K562 (cell line): ENCODE measurements at regions not wholly inside any gene's neighbourhood (a gene's known extent, or its start where the extent isn't known, plus 50 kb on each side); places are given as distances from the start of the nearest gene placed in this dataset.

Experiments
- ATAC-seq: fragments of 200-7000 bp; cut with Tn5 transposase; 3 replicates; pipeline ENCODE4 v1.9.1; 2020; ENCODE audit warnings: moderate library complexity
- BruUV-seq: library from RNA; stranded (reverse); fragments of 400-500 nt; replicated peaks from 2 replicates; lab custom pipeline; 2021; lab: Mats Ljungman, UMichigan
- CTCF ChIA-PET: fragments of 300-600 bp; formaldehyde crosslinking; extraction: SDS; loops from one replicate; lab custom pipeline; 2021; ENCODE audit warnings: low intra/inter-chr PET ratio; lab: Yijun Ruan, JAX
- POLR2A ChIA-PET: fragments of 300-600, 350-650 bp; sonication (Branson Sonifier 250); formaldehyde crosslinking; extraction: SDS; loops from one replicate; lab custom pipeline; 2021; ENCODE audit warnings: antibody characterized with exemption, inconsistent platforms; lab: Yijun Ruan, JAX
- DNase-seq, 4 experiments: peaks; one replicate each; pipeline versions ENCODE4 v3.0.0 to v3.0.0-alpha.2; 2011 to 2018; ENCODE audit warnings: low spot score in 3 of 4, mixed read lengths in 3 of 4; ENCODE audit errors: extremely low read depth in 1 of 4
- FAIRE-seq: peaks from 2 replicates; lab custom pipeline; 2011; peaks lifted over from hg19 to GRCh38; lab: Jason Lieb, UNC
- H2AFZ ChIP-seq: 2 replicates; pipeline ENCODE4 v1.6.0; 2011; ENCODE audit warnings: low read depth, low read length, control low read depth, inconsistent platforms
- H3K27ac ChIP-seq: fragments of 200-600 bp; 3 replicates; pipeline ENCODE4 v1.8.0; 2011; ENCODE audit warnings: low read depth, mild to moderate bottlenecking, control low read depth, inconsistent platforms, low read length, moderate library complexity, mixed read lengths; ENCODE audit errors: extremely low read depth
- H3K27me3 ChIP-seq, 2 experiments: fragments of 300-600 bp in 1 of 2; 2 replicates in 1 of 2; 3 replicates in 1 of 2; pipeline versions ENCODE4 v1.6.0 to v1.8.0; 2011; ENCODE audit warnings: inconsistent platforms in 2 of 2, low read length in 2 of 2, mild to moderate bottlenecking in 1 of 2, mixed read lengths in 1 of 2, moderate library complexity in 1 of 2; ENCODE audit not compliant: control insufficient read depth in 2 of 2, insufficient read depth in 2 of 2
- H3K36me3 ChIP-seq: fragments of 300-600 bp; 3 replicates; pipeline ENCODE4 v1.8.0; 2011; ENCODE audit warnings: mild to moderate bottlenecking, low read length, inconsistent platforms; ENCODE audit not compliant: control insufficient read depth, insufficient read depth
- H3K4me1 ChIP-seq, 2 experiments: fragments of 200-600 bp in 1 of 2; replicated peaks in 1 of 2; 2 replicates in 1 of 2; 3 replicates in 1 of 2; pipeline versions ENCODE4 v1.5.1 to v1.8.0; 2011; ENCODE audit warnings: inconsistent platforms in 2 of 2, low read length in 2 of 2, mild to moderate bottlenecking in 1 of 2, mixed read lengths in 1 of 2, moderate library complexity in 1 of 2; ENCODE audit not compliant: control insufficient read depth in 2 of 2, insufficient read depth in 2 of 2
- H3K4me2 ChIP-seq: 2 replicates; pipeline ENCODE4 v1.6.1; 2011; ENCODE audit warnings: low read length, control low read depth, inconsistent platforms, mixed read lengths; ENCODE audit not compliant: insufficient read depth
- H3K4me3 ChIP-seq: fragments of 200-600 bp; sonication (generic), shearing (Covaris generic); 2 replicates; pipeline ENCODE4 v1.5.1; 2016; ENCODE audit warnings: control low read depth, inconsistent platforms
- H3K79me2 ChIP-seq: fragments of 200-600 bp; 3 replicates; pipeline ENCODE4 v1.8.0; 2011; ENCODE audit warnings: low read length, inconsistent platforms; ENCODE audit not compliant: control insufficient read depth, insufficient read depth
- H3K9ac ChIP-seq, 2 experiments: 2 replicates each; pipeline versions ENCODE4 v1.6.0 to v1.6.1; 2011; ENCODE audit warnings: low read depth in 2 of 2, low read length in 2 of 2, control low read depth in 1 of 2, inconsistent platforms in 1 of 2, mild to moderate bottlenecking in 1 of 2, mixed read lengths in 1 of 2; ENCODE audit not compliant: insufficient read depth in 1 of 2
- H3K9me1 ChIP-seq: one replicate; pipeline ENCODE4 v1.6.0; 2011; ENCODE audit warnings: inconsistent platforms, mild to moderate bottlenecking, low read length, moderate library complexity; ENCODE audit not compliant: control insufficient read depth, insufficient read depth
- H3K9me3 ChIP-seq: replicated peaks from 2 replicates; pipeline ENCODE4 v1.5.1; 2011; ENCODE audit warnings: low read depth, low read length, inconsistent platforms; ENCODE audit not compliant: control insufficient read depth, insufficient read depth
- H4K20me1 ChIP-seq: replicated peaks from 2 replicates; pipeline ENCODE4 v1.6.1; 2011; ENCODE audit warnings: low read length, inconsistent platforms, mixed read lengths; ENCODE audit not compliant: control insufficient read depth, insufficient read depth
- FOSL1 ChIP-seq: fragments of 200-800 bp; sonication (Bioruptor generic); conservative IDR thresholded peaks from 2 replicates; pipeline ENCODE4 v1.6.1; 2016; ENCODE audit warnings: missing genetic modification characterization, missing compliant biosample characterization
- ID3 ChIP-seq, 2 experiments: fragments of 250-450 bp in 1 of 2; fragments of 450-650 bp in 1 of 2; sonication (Bioruptor Pico) in 1 of 2; IDR thresholded peaks; 2 replicates each; pipeline versions ENCODE4 v1.6.1 to v1.8.0; 2016 to 2021; ENCODE audit warnings: mild to moderate bottlenecking in 2 of 2, moderate library complexity in 2 of 2, missing compliant biosample characterization in 1 of 2, missing genetic modification characterization in 1 of 2
- WGBS: fragments of 100-300 bp; shearing (Covaris generic); methylation state at CpG from one replicate; pipeline ENCODE4 v1.1.6; 2016; ENCODE audit warnings: low coverage, mixed read lengths; ENCODE audit not compliant: insufficient coverage; ENCODE audit errors: missing lambda C conversion rate; 5-methylcytosine and 5-hydroxymethylcytosine counted together
- in situ Hi-C: fragments of 300-500 bp; cut with MboI; formaldehyde crosslinking; loops from 4 replicates; pipeline ENCODE4 v1.15.0; 2018; ENCODE audit warnings: inconsistent platforms, mixed read lengths
- intact Hi-C: fragments of 100-400 bp; cut with micrococcal nuclease; formaldehyde crosslinking; loops from 2 replicates; pipeline ENCODE4 v1.14.2; 2022
- TF ChIP-seq, protein P1 (sequence below): sonication (generic); formaldehyde crosslinking; IDR thresholded peaks from 2 replicates; pipeline ENCODE4 v1.8.1; 2023; ENCODE audit warnings: mild to moderate bottlenecking, missing genetic modification reagents

GRCh38 chr2:6219906-6220305 is 527.7 kb downstream of the SOX11 start (continued):
- TF ChIP-seq, protein P1, sequence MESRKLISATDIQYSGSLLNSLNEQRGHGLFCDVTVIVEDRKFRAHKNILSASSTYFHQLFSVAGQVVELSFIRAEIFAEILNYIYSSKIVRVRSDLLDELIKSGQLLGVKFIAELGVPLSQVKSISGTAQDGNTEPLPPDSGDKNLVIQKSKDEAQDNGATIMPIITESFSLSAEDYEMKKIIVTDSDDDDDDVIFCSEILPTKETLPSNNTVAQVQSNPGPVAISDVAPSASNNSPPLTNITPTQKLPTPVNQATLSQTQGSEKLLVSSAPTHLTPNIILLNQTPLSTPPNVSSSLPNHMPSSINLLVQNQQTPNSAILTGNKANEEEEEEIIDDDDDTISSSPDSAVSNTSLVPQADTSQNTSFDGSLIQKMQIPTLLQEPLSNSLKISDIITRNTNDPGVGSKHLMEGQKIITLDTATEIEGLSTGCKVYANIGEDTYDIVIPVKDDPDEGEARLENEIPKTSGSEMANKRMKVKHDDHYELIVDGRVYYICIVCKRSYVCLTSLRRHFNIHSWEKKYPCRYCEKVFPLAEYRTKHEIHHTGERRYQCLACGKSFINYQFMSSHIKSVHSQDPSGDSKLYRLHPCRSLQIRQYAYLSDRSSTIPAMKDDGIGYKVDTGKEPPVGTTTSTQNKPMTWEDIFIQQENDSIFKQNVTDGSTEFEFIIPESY (CRISPR knock-in tag): no peak

DNA sequence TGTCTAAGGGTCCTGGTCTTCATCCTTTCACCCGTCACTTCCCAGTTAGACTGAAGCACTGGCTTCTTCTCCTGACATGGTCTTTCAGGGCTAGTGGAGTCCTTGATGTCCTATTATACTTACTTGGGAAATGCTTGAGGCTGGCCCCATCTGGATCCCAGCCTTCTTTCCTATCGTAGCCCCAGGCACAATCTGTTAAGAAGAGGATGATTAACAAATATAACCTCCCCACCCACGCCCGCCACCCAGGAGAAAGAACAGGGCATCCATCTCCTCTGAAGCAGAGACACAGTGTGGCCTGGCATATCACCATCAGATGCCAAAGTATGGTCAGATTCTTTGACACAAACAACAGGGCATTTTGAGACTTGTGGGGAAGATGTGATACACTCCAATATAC is 530.1 kb downstream of the SOX11 start:
- no peaks in the 10 kb centered on the region for H4K20me1 ChIP-seq
- H3K9me1 ChIP-seq: no peaks in the 10 kb centered on the region
- FAIRE-seq: no peak
- WGBS: 0% methylated on average over 4 of the region's 4 CpGs
- no peaks in the 10 kb centered on the region for H3K79me2 ChIP-seq
- H3K4me2 ChIP-seq: no peak overlapping the region
- in situ Hi-C loops (no loop called here), intact Hi-C loops (no loop called here)
- no peaks in the 10 kb centered on the region for H3K36me3 ChIP-seq
- no peaks in the 10 kb centered on the region for H3K27me3 ChIP-seq
- H3K4me3 ChIP-seq: no peak overlapping the region
- no peak overlapping the region for H3K27ac ChIP-seq
- H3K9ac ChIP-seq: no peak overlapping the region
- BruUV-seq: no TSS peak
- H3K9me3 ChIP-seq: no peaks in the 10 kb centered on the region
- ChIA-PET POLR2A (interaction anchor here (0.6 kb wide), 1 partner anchor 974 kb away, joined by 3 read pairs; no protein-coding TSS in a partner anchor), CTCF (no interaction called here)
- no peak for ATAC-seq
- DNase-seq: no peak
- no peaks in the 10 kb centered on the region for H3K4me1 ChIP-seq
- H2AFZ ChIP-seq: no peak overlapping the region
- no peak for TF ChIP-seq ID3 (CRISPR knock-in tag; IDR thresholded peaks at IDR 0.05)
- no peak for TF ChIP-seq ID3 (tag; IDR thresholded peaks at IDR 0.05)
- TF ChIP-seq FOSL1: no peak
- TF ChIP-seq, all 486 proteins: peak for 0
